ENCODE measurements at regions not wholly inside any gene's neighbourhood (a gene's known extent, or its start where the extent isn't known, plus 50 kb on each side); places are given as distances from the start of the nearest gene placed in this dataset.

DNA sequence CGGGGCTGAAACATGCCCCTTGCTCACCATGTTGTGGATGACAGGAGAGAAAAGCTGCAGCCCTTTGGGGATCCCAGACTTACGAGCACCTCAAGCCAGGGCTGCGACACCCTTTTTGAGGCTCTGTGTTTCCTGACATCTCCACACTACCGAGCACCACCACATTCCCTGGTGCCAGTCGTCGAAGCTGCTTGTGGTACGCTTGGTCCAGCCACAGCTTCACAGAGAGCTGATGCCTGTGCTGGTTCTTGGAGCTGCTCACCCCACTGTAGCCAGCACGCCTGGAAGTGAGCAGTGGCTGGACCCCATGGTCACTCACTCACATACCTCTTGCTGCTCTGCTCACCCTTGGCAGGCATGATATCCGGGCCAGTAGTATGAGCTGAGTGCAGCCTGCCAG is 367.5 kb downstream of the SLITRK6 start:
- no peak for DNase-seq (ENCODE audit: extremely low spot score)
- ChIA-PET CTCF (no interaction called here), POLR2A (no interaction called here)
- TF ChIP-seq, protein P1, sequence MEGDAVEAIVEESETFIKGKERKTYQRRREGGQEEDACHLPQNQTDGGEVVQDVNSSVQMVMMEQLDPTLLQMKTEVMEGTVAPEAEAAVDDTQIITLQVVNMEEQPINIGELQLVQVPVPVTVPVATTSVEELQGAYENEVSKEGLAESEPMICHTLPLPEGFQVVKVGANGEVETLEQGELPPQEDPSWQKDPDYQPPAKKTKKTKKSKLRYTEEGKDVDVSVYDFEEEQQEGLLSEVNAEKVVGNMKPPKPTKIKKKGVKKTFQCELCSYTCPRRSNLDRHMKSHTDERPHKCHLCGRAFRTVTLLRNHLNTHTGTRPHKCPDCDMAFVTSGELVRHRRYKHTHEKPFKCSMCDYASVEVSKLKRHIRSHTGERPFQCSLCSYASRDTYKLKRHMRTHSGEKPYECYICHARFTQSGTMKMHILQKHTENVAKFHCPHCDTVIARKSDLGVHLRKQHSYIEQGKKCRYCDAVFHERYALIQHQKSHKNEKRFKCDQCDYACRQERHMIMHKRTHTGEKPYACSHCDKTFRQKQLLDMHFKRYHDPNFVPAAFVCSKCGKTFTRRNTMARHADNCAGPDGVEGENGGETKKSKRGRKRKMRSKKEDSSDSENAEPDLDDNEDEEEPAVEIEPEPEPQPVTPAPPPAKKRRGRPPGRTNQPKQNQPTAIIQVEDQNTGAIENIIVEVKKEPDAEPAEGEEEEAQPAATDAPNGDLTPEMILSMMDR (IDR thresholded peaks at IDR 0.05; ENCODE audit: control extremely low read depth, extremely low read depth, low read depth, missing control alignments) = no peak

DNA sequence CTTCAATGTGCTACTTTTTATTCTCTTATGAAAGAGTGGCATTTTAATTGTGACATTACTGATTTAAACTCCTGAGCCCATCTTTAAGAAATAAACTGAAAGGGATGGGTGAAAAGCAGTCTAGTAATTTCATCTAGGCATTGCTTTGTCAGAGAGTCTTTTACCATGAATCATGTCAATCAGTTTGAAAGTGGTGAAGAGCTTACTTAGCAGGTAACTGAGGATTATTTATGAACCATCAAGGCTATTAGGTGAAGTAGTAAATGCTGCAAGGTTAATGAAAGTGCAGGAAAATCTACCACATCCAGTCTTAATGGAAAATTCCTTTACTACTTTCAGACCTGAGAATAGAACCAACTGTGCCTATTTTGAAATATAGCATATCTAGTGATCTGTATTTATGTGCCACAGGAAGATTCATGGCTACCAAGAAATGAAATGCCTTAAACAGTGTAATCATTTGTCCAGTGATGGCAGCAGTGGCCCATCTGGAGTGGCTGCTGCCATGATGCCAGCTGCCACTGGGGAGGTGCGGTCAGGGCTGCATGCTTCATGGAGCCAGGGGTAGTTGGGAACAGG is 368.9 kb downstream of the SLITRK6 start:
- CTCF ChIA-PET = no interaction called here
- TF ChIP-seq, protein P1 (IDR thresholded peaks at IDR 0.05; ENCODE audit: control extremely low read depth, extremely low read depth, low read depth, missing control alignments) = no peak
- DNase-seq (ENCODE audit: extremely low spot score) = no peak
- POLR2A ChIA-PET = no interaction called here

DNA sequence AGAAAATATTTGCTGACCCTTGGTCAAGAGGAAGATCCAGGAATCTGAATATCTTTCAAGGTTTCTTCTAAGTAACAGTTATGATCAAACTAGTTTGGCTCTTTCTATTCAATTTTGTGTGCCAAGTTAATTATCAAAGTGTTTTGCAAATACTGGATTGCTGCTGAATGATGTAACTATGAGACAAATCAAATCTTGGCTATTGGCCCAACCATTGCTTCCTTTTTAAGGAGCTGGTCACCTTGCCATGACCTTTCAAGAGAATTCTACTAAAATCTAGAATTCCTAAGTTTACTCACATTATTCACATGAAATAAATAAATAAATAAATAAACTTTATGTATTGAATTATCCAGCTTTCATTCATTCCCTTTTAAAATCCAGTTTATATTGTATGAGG is 371.8 kb downstream of the SLITRK6 start:
- ChIA-PET CTCF (no interaction called here), POLR2A (no interaction called here)
- no peak for DNase-seq (ENCODE audit: extremely low spot score)
- TF ChIP-seq, protein P1 (IDR thresholded peaks at IDR 0.05; ENCODE audit: control extremely low read depth, extremely low read depth, low read depth, missing control alignments) = no peak

DNA sequence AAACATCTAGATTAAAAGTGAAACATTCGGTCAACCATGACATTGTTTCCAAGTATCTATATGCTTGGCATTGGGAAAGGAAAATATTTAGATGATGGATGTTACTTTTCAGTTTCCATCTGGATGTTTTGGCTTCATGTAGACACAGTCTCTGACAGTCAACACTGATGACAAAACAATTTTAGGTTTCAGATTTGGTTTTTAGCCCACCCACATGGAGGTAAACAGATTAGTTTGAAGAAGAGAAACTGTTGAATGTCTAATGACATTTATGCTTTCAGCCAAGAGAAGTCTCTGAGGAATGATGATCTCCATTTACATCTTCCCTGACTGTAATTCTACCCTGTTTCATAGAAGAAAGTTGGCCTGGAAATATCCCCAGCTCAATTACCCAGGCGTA is 379.1 kb downstream of the SLITRK6 start:
- POLR2A ChIA-PET = no interaction called here
- CTCF ChIA-PET = no interaction called here
- TF ChIP-seq, protein P1 (IDR thresholded peaks at IDR 0.05; ENCODE audit: control extremely low read depth, extremely low read depth, low read depth, missing control alignments) = no peak
- DNase-seq (ENCODE audit: extremely low spot score) = no peak

DNA sequence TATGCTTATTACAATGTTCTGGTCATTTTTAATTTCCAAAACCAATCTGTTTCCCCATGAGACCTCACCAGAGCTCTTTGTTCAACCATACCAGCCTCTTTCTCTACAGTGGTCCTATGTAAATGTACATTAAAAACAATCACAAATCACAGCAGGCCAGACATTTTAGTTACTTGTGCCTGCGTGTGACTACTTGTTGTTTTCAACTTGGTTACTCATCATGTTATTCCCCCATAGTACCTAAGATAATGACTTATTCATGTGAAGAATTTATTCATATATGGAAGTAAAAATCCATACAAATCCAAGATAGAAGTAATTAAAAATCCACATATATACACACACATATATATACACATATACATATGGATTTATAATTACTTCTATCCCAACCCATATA is 379.6 kb downstream of the SLITRK6 start:
- no peak for DNase-seq (ENCODE audit: extremely low spot score)
- POLR2A ChIA-PET = no interaction called here
- TF ChIP-seq, protein P1 (IDR thresholded peaks at IDR 0.05; ENCODE audit: control extremely low read depth, extremely low read depth, low read depth, missing control alignments) = no peak
- CTCF ChIA-PET = no interaction called here

DNA sequence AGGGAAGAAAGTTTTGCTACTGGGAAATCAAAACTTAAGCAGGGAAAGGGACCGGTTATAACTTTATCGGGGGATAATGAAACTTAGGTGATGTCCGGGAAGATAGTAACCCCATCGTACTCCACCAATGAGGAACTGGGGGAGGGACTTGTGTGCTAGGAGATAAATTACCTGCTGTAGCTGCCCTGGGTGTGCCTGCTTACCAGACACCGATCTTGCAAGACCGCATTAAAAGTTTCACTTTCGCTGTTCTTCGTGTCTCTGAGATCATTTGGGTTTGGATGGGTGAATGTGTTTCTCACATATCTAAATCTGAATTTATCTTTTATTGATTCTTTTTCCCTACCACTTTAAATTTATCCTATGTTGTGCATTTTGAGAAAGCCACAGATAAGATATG is 381.4 kb downstream of the SLITRK6 start:
- POLR2A ChIA-PET = no interaction called here
- no peak for DNase-seq (ENCODE audit: extremely low spot score)
- TF ChIP-seq, protein P1 (IDR thresholded peaks at IDR 0.05; ENCODE audit: control extremely low read depth, extremely low read depth, low read depth, missing control alignments) = no peak
- CTCF ChIA-PET = no interaction called here

DNA sequence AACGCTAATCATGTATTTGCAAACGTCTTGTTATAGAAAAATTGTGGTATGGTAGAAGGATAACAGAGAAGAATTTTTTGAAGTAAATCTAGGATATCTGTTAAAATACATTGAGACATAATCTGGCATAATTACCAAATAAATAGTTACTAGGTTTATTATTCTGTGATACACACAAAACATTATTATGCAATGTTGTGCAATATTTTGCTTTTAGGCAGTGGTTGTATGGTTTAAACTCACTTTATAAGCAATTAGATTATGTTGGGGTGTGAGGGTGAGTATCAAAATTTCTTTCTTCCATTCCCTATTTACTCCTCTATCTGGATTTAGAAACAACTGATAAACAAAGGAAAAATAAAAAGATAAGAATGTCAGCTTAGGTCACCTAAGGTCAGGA is 385.6 kb downstream of the SLITRK6 start:
- ChIA-PET POLR2A (no interaction called here), CTCF (no interaction called here)
- TF ChIP-seq, protein P1 (IDR thresholded peaks at IDR 0.05; ENCODE audit: control extremely low read depth, extremely low read depth, low read depth, missing control alignments) = no peak
- DNase-seq (ENCODE audit: extremely low spot score) = no peak

All from GM10248 (cell line).